ENCODE measurements at regions not wholly inside any gene's neighbourhood (a gene's known extent, or its start where the extent isn't known, plus 50 kb on each side); places are given as distances from the start of the nearest gene placed in this dataset.

GRCh38 chr10:8225187-8225586 lies 170.7 kb downstream of the GATA3 start:
- no peak for TF ChIP-seq CTCF (IDR thresholded peaks at IDR 0.05)
- no peak for TF ChIP-seq EZH2 (IDR thresholded peaks at IDR 0.05)

Data from neural progenitor cell (in vitro differentiated cells).